DMS 273 treated with DMSO at 0.1 percent for 48 hours (cell line): ENCODE measurements at regions not wholly inside any gene's neighbourhood (a gene's known extent, or its start where the extent isn't known, plus 50 kb on each side); places are given as distances from the start of the nearest gene placed in this dataset.
A peak's percentile ranks its signal among the peaks of the same experiment; 100 is the strongest.
"Not testable (repeated sequence)": the region's sequence is repeated elsewhere in the genome, so short reads cannot be mapped to it uniquely, and the experiment has no call there.

Experiments used
- DNase-seq: peaks from one replicate; lab custom pipeline; 2025; lab: John Stamatoyannopoulos, UW

- DNase-seq = no peak
These were observed 1199.1 kb downstream of the CNTNAP5 start for GRCh38 chr2:125224188-125224587.

- no peak for DNase-seq
These were observed 1199.7 kb downstream of the CNTNAP5 start for GRCh38 chr2:125224830-125225229.

- DNase-seq = no peak
These were observed 1202.8 kb downstream of the CNTNAP5 start for GRCh38 chr2:125227843-125228392.

- DNase-seq = no peak
These were observed 1215.8 kb downstream of the CNTNAP5 start for GRCh38 chr2:125240870-125241269.

- DNase-seq = no peak
These were observed 1218.0 kb downstream of the CNTNAP5 start for GRCh38 chr2:125243074-125243473.

- no peak for DNase-seq
These were observed 1228.9 kb downstream of the CNTNAP5 start for GRCh38 chr2:125254010-125254409.

GRCh38 chr2:125259451-125259850, 1234.4 kb downstream of the CNTNAP5 start:
- no peak for DNase-seq

- not testable (repeated sequence) for DNase-seq
These were observed 1235.4 kb downstream of the CNTNAP5 start for GRCh38 chr2:125260366-125260930.

GRCh38 chr2:125264453-125264852, 1239.4 kb downstream of the CNTNAP5 start:
- no peak for DNase-seq

- DNase-seq = no peak
These were observed 1242.6 kb downstream of the CNTNAP5 start for GRCh38 chr2:125267683-125268082.

GRCh38 chr2:125272651-125273050, 1247.6 kb downstream of the CNTNAP5 start:
- peak; percentile 68 for DNase-seq

GRCh38 chr2:125274718-125275117, 1249.6 kb downstream of the CNTNAP5 start:
- no peak for DNase-seq

GRCh38 chr2:125280265-125280664, 1255.2 kb downstream of the CNTNAP5 start:
- no peak for DNase-seq

GRCh38 chr2:125281242-125281641, 1256.2 kb downstream of the CNTNAP5 start:
- no peak for DNase-seq

GRCh38 chr2:125296742-125297141, 1271.7 kb downstream of the CNTNAP5 start:
- DNase-seq = no peak

- no peak for DNase-seq
These were observed 1285.7 kb downstream of the CNTNAP5 start for GRCh38 chr2:125310657-125311364.

GRCh38 chr2:125312342-125312741, 1287.3 kb downstream of the CNTNAP5 start:
- DNase-seq = no peak

GRCh38 chr2:125313806-125314205, 1288.7 kb downstream of the CNTNAP5 start:
- no peak for DNase-seq

- no peak for DNase-seq
These were observed 1293.7 kb downstream of the CNTNAP5 start for GRCh38 chr2:125318740-125319139.

- DNase-seq = no peak
These were observed 1299.2 kb downstream of the CNTNAP5 start for GRCh38 chr2:125324273-125324672.

- no peak for DNase-seq
These were observed 1305.0 kb downstream of the CNTNAP5 start for GRCh38 chr2:125330133-125330532.

GRCh38 chr2:125341353-125341752, 1314.6 kb upstream of the GYPC start:
- DNase-seq = no peak

- not testable (repeated sequence) for DNase-seq
These were observed 1302.4 kb upstream of the GYPC start for GRCh38 chr2:125353542-125353941.
